GM23248 (cell line): ENCODE measurements at regions not wholly inside any gene's neighbourhood (a gene's known extent, or its start where the extent isn't known, plus 50 kb on each side); places are given as distances from the start of the nearest gene placed in this dataset.

Source experiments
- DNase-seq: peaks from one replicate; pipeline ENCODE4 v3.0.0-alpha.2; 2015
- H2AFZ ChIP-seq: fragments of 200-600 bp; sonication (generic); 2 replicates; pipeline ENCODE4 v1.6.1; 2016; ENCODE audit warnings: antibody characterized with exemption
- H3F3A ChIP-seq: fragments of 200-600 bp; sonication (generic); 2 replicates; pipeline ENCODE4 v1.6.1; 2016; ENCODE audit warnings: mild to moderate bottlenecking, antibody characterized with exemption, mixed run types; ENCODE audit not compliant: insufficient read depth
- H3K27ac ChIP-seq: fragments of 200-600 bp; sonication (generic); 2 replicates; pipeline ENCODE4 v1.5.1; 2016; ENCODE audit warnings: mild to moderate bottlenecking
- H3K27me3 ChIP-seq: fragments of 200-600 bp; sonication (generic); replicated peaks from 2 replicates; pipeline ENCODE4 v1.6.1; 2016; ENCODE audit warnings: mild to moderate bottlenecking; ENCODE audit not compliant: insufficient read depth
- H3K36me3 ChIP-seq: fragments of 200-600 bp; sonication (generic); 2 replicates; pipeline ENCODE4 v1.6.1; 2016; ENCODE audit warnings: low read depth, mild to moderate bottlenecking
- H3K4me1 ChIP-seq: fragments of 200-600 bp; sonication (generic); 2 replicates; pipeline ENCODE4 v1.6.1; 2016; ENCODE audit warnings: mild to moderate bottlenecking; ENCODE audit not compliant: insufficient read depth
- H3K4me2 ChIP-seq: fragments of 200-600 bp; sonication (generic); one replicate; pipeline ENCODE4 v1.6.1; 2016; ENCODE audit warnings: mild to moderate bottlenecking; ENCODE audit not compliant: unreplicated experiment
- H3K4me3 ChIP-seq: fragments of 200-600 bp; sonication (generic); 2 replicates; pipeline ENCODE4 v1.5.1; 2016; ENCODE audit warnings: mild to moderate bottlenecking
- H3K79me2 ChIP-seq: fragments of 200-600 bp; sonication (generic); 2 replicates; pipeline ENCODE4 v1.6.1; 2016; ENCODE audit warnings: mild to moderate bottlenecking; ENCODE audit not compliant: insufficient read depth
- H3K9ac ChIP-seq: fragments of 200-600 bp; sonication (generic); 2 replicates; pipeline ENCODE4 v1.6.1; 2016; ENCODE audit warnings: mild to moderate bottlenecking
- H3K9me2 ChIP-seq: fragments of 200-600 bp; sonication (generic); 2 replicates; pipeline ENCODE4 v1.6.1; 2016; ENCODE audit warnings: mixed run types, mild to moderate bottlenecking, moderate library complexity; ENCODE audit not compliant: insufficient read depth
- H3K9me3 ChIP-seq: fragments of 200-600 bp; sonication (generic); one replicate; pipeline ENCODE4 v1.6.1; 2017; ENCODE audit warnings: low read depth
- H4K20me1 ChIP-seq: fragments of 200-600 bp; sonication (generic); 2 replicates; pipeline ENCODE4 v1.6.0; 2016; ENCODE audit not compliant: insufficient read depth
- EZH2 ChIP-seq: fragments of 200-600 bp; sonication (generic); IDR thresholded peaks from 2 replicates; pipeline ENCODE4 v1.6.1; 2018; ENCODE audit warnings: antibody characterized with exemption, mild to moderate bottlenecking; ENCODE audit not compliant: insufficient read depth, poor library complexity, severe bottlenecking
- EZH2phosphoT487 ChIP-seq: fragments of 200-600 bp; sonication (generic); IDR thresholded peaks from 2 replicates; pipeline ENCODE4 v1.6.1; 2018; ENCODE audit warnings: antibody characterized with exemption, moderate library complexity, mild to moderate bottlenecking, low read depth; ENCODE audit not compliant: insufficient read depth
- WGBS, 2 experiments: methylation state at CpG; one replicate each; pipeline ENCODE4 v1.1.6; 2015 to 2017; ENCODE audit warnings: low lambda C conversion rate in 2 of 2, low coverage in 1 of 2; ENCODE audit errors: missing lambda C conversion rate in 2 of 2; 5-methylcytosine and 5-hydroxymethylcytosine counted together
- in situ Hi-C: fragments of 300-500 bp; cut with MboI; formaldehyde crosslinking; loops from 2 replicates; pipeline ENCODE4 v1.15.0; 2020

- Histone ChIP-seq H3K4me3 (peak overlapping the region; percentile 24), H3K27me3 (no peaks in the 10 kb centered on the region), H3K4me1 (peaks cover 27% of the 10 kb centered on the region), H3K36me3 (no peaks in the 10 kb centered on the region), H4K20me1 (no peaks in the 10 kb centered on the region), H3K4me2 (peak overlapping the region; percentile 57), H3K27ac (peak overlapping the region; percentile 93), H3K9me2 (no peaks in the 10 kb centered on the region), H3K9me3 (no peaks in the 10 kb centered on the region), H3K79me2 (no peaks in the 10 kb centered on the region), H3F3A (peaks cover 17% of the 10 kb centered on the region), H3K9ac (peak overlapping the region; percentile 71), H2AFZ (peak overlapping the region; percentile 24; the same call in 1 of the 2 replicates)
- TF ChIP-seq EZH2phosphoT487 (0 out of 2 replicates have a peak, but pooled peaks have one; percentile 27), EZH2 (no peak)
- DNase-seq: peak; percentile 90
- in situ Hi-C loops: no loop called here
- WGBS, 2 experiments: 2 to 10% methylated on average over 3 to 7 of the region's 7 CpGs
Observed at GRCh38 chrX:13250826-13251580, 68.8 kb downstream of the ATXN3L start.

- Histone ChIP-seq H3K36me3 (no peaks in the 10 kb centered on the region), H3K9ac (no peak overlapping the region), H3K79me2 (no peaks in the 10 kb centered on the region), H2AFZ (peak overlapping the region; percentile 48; the same call in 1 of the 2 replicates), H3K4me3 (no peak overlapping the region), H3K9me3 (no peaks in the 10 kb centered on the region), H3K4me1 (peaks cover 27% of the 10 kb centered on the region), H4K20me1 (no peaks in the 10 kb centered on the region), H3K27ac (peak overlapping the region; percentile 93), H3F3A (peaks cover 17% of the 10 kb centered on the region), H3K27me3 (no peaks in the 10 kb centered on the region), H3K4me2 (no peak overlapping the region), H3K9me2 (no peaks in the 10 kb centered on the region)
- DNase-seq: no peak
- in situ Hi-C loops: no loop called here
- 32 to 41% methylated on average over 8 to 9 of the region's 9 CpGs for WGBS, 2 experiments
- TF ChIP-seq EZH2 (no peak), EZH2phosphoT487 (no peak)
Observed at GRCh38 chrX:13248867-13249486, 70.9 kb downstream of the ATXN3L start.

GRCh38 chrX:13239272-13239671 lies 80.6 kb downstream of the ATXN3L start:
- no peaks in the 10 kb centered on the region for H3F3A ChIP-seq
- no peak overlapping the region for H3K27ac ChIP-seq
- H4K20me1 ChIP-seq: no peaks in the 10 kb centered on the region
- DNase-seq: no peak
- no peaks in the 10 kb centered on the region for H3K36me3 ChIP-seq
- in situ Hi-C loops: no loop called here
- H3K4me1 ChIP-seq: no peaks in the 10 kb centered on the region
- TF ChIP-seq EZH2phosphoT487: no peak
- no peak for TF ChIP-seq EZH2
- no peak overlapping the region for H3K4me3 ChIP-seq
- no peaks in the 10 kb centered on the region for H3K9me3 ChIP-seq
- H3K9ac ChIP-seq: no peak overlapping the region
- H3K9me2 ChIP-seq: no peaks in the 10 kb centered on the region
- no peaks in the 10 kb centered on the region for H3K27me3 ChIP-seq
- WGBS, 2 experiments: 93 to 98% methylated on average over 5 of the region's 5 CpGs
- no peak overlapping the region for H3K4me2 ChIP-seq
- no peaks in the 10 kb centered on the region for H3K79me2 ChIP-seq
- H2AFZ ChIP-seq: no peak overlapping the region

GRCh38 chrX:13235930-13236329 lies 83.9 kb downstream of the ATXN3L start:
- Histone ChIP-seq H3K4me3 (no peak overlapping the region), H3K79me2 (no peaks in the 10 kb centered on the region), H3K36me3 (no peaks in the 10 kb centered on the region), H2AFZ (no peak overlapping the region), H3K27ac (no peak overlapping the region), H3F3A (no peaks in the 10 kb centered on the region), H4K20me1 (no peaks in the 10 kb centered on the region), H3K9me3 (no peaks in the 10 kb centered on the region), H3K9ac (no peak overlapping the region), H3K4me1 (no peaks in the 10 kb centered on the region), H3K4me2 (no peak overlapping the region), H3K9me2 (no peaks in the 10 kb centered on the region), H3K27me3 (no peaks in the 10 kb centered on the region)
- TF ChIP-seq EZH2 (no peak), EZH2phosphoT487 (no peak)
- DNase-seq: no peak
- in situ Hi-C loops: no loop called here
- 91 to 100% methylated on average over 1 of the region's 1 CpG for WGBS, 2 experiments
